Stomach (tissue), 8 donors: ENCODE measurements at regions not wholly inside any gene's neighbourhood (a gene's known extent, or its start where the extent isn't known, plus 50 kb on each side); places are given as distances from the start of the nearest gene placed in this dataset.
A peak's percentile ranks its signal among the peaks of the same experiment; 100 is the strongest.

Source experiments
- DNase-seq, 2 donors: peaks; one replicate each; pipeline versions ENCODE4 v3.0.0 to v3.0.0-alpha.2; 2013 to 2019
- H3K27ac ChIP-seq, 5 donors: fragments of 200-600 bp in 4 of 5; sonication (generic) in 4 of 5; one replicate each; pipeline ENCODE4 v1.5.1; 2013 to 2019; ENCODE audit warnings: mild to moderate bottlenecking in 1 of 5, moderate library complexity in 1 of 5
- H3K27me3 ChIP-seq, 3 donors: fragments of 200-600 bp; sonication (generic); one replicate each; pipeline ENCODE4 v1.5.1; 2017 to 2019; ENCODE audit warnings: mixed run types in 1 of 3
- H3K36me3 ChIP-seq, 4 donors: fragments of 200-600 bp; sonication (generic); 1 replicate in 3 of 4; 2 replicates in 1 of 4; pipeline ENCODE4 v1.5.1; 2016 to 2019
- H3K4me1 ChIP-seq, 4 donors: fragments of 200-600 bp; sonication (generic); one replicate each; pipeline ENCODE4 v1.5.1; 2016 to 2019
- H3K4me3 ChIP-seq, 4 donors: fragments of 200-600 bp; sonication (generic) in 3 of 4; one replicate each; pipeline ENCODE4 v1.5.1; 2016 to 2019; ENCODE audit warnings: mild to moderate bottlenecking in 1 of 4
- H3K9me3 ChIP-seq, 4 donors: fragments of 200-600 bp; sonication (generic); one replicate each; pipeline ENCODE4 v1.5.1; 2016 to 2019
- CTCF ChIP-seq, 7 experiments: fragments of 450-650 bp in 4 of 7; fragments of 200-600 bp in 3 of 7; sonication (generic) in 3 of 7; IDR thresholded peaks; one replicate each; pipeline ENCODE4 v1.5.1; 2016 to 2019; ENCODE audit warnings: antibody characterized with exemption in 7 of 7, control low read depth in 2 of 7, mild to moderate bottlenecking in 1 of 7
- EP300 ChIP-seq: sonication (generic); formaldehyde crosslinking; IDR thresholded peaks from one replicate; pipeline ENCODE4 v1.6.1; 2017; ENCODE audit warnings: antibody characterized with exemption
- POLR2A ChIP-seq, 4 donors: fragments of 450-650 bp; IDR thresholded peaks; one replicate each; pipeline ENCODE4 v1.6.1; 2016; ENCODE audit warnings: antibody characterized with exemption in 4 of 4, control low read depth in 2 of 4, mild to moderate bottlenecking in 1 of 4, moderate library complexity in 1 of 4
- POLR2AphosphoS5 ChIP-seq, 3 donors: sonication (generic); formaldehyde crosslinking; IDR thresholded peaks; one replicate each; pipeline ENCODE4 v1.6.1; 2016; ENCODE audit warnings: antibody characterized with exemption in 3 of 3
- WGBS, 5 donors: extraction: QIAGEN DNeasy Blood & Tissue Kit in 3 of 5; methylation state at CpG; one replicate each; pipeline versions ENCODE4 v1.1.5 to v1.1.7; 2013 to 2018; 5-methylcytosine and 5-hydroxymethylcytosine counted together
- intact Hi-C: fragments of 100-400 bp; cut with DNase I; formaldehyde crosslinking; loops from one replicate; pipeline ENCODE4 v1.15.1; 2023; ENCODE audit warnings: low total_unique reads
- donor health status: healthy with polysubstance abuse.
- donor health status: Bipolar disorder and iron deficiency.
- donor health status: healthy.

GRCh38 chr14:53882684-53883083, 73.9 kb downstream of the BMP4 start:
- DNase-seq, result no peak
- Histone ChIP-seq H3K4me3 (no peak overlapping the region), H3K4me1 (peaks cover 0 to 15% (median 4%) of the 10 kb centered on the region in 4 donors), H3K27me3 (no peaks in the 10 kb centered on the region), H3K27ac (no peak overlapping the region), H3K36me3 (no peaks in the 10 kb centered on the region), H3K9me3 (no peaks in the 10 kb centered on the region)
- TF ChIP-seq POLR2AphosphoS5 (IDR thresholded peaks at IDR 0.05), result no peak
- no peak for TF ChIP-seq POLR2A (IDR thresholded peaks at IDR 0.05)
- TF ChIP-seq CTCF (IDR thresholded peaks at IDR 0.05), result no peak
- intact Hi-C loops, result no loop called here
- 50 to 64% (median 57%) methylated on average over 4 of the region's 4 CpGs for WGBS, 5 donors

DNA sequence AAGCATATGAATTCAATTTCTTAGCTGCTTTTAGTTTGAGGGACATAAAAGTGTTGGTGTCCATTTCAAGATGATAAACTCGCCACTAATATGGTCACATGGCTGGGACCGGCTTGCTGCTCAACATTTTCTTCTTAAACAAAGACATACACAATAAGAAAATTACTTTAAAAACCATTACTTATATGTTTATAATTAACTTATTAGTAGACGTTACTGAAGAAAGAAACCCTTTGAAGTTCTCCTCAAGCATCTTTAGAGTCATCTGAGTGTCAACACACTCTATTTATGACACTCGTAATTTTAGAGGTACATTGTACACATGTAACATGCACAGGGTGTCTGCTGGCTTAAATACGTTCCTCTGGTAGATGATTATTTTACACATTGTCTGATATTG, 74.7 kb downstream of the BMP4 start:
- H3K27me3 ChIP-seq, result no peaks in the 10 kb centered on the region
- H3K27ac ChIP-seq, result no peak overlapping the region
- H3K4me3 ChIP-seq, result no peak overlapping the region
- no peak for TF ChIP-seq EP300
- TF ChIP-seq CTCF (IDR thresholded peaks at IDR 0.05), result no peak
- no peak for TF ChIP-seq POLR2AphosphoS5 (IDR thresholded peaks at IDR 0.05)
- TF ChIP-seq POLR2A (IDR thresholded peaks at IDR 0.05), result no peak
- no peak for DNase-seq
- WGBS, 5 donors, result 65 to 73% (median 68%) methylated on average over 5 of the region's 5 CpGs
- H3K4me1 ChIP-seq, result peaks cover 0 to 15% (median 4%) of the 10 kb centered on the region in 4 donors
- no peaks in the 10 kb centered on the region for H3K9me3 ChIP-seq
- intact Hi-C loops, result no loop called here
- no peaks in the 10 kb centered on the region for H3K36me3 ChIP-seq

- H3K9me3 ChIP-seq, result no peaks in the 10 kb centered on the region
- H3K36me3 ChIP-seq, result no peaks in the 10 kb centered on the region
- peaks cover 0 to 15% (median 4%) of the 10 kb centered on the region in 4 donors for H3K4me1 ChIP-seq
- H3K4me3 ChIP-seq, result no peak overlapping the region
- intact Hi-C loops, result no loop called here
- TF ChIP-seq POLR2A (IDR thresholded peaks at IDR 0.05), result no peak
- no peak for TF ChIP-seq CTCF (IDR thresholded peaks at IDR 0.05)
- no peak for TF ChIP-seq EP300
- no peak for TF ChIP-seq POLR2AphosphoS5 (IDR thresholded peaks at IDR 0.05)
- H3K27me3 ChIP-seq, result no peaks in the 10 kb centered on the region
- 34 to 39% (median 37%) methylated on average over 4 of the region's 4 CpGs for WGBS, 5 donors
- no peak overlapping the region for H3K27ac ChIP-seq
- peak in 1 of 2 donors; percentile 36 for DNase-seq
Observed at GRCh38 chr14:53881161-53881871, 75.3 kb downstream of the BMP4 start.

- no peak for DNase-seq
- WGBS, 5 donors, result 90 to 98% (median 94%) methylated on average over 1 of the region's 1 CpG
- H3K27me3 ChIP-seq, result no peaks in the 10 kb centered on the region
- no peaks in the 10 kb centered on the region for H3K36me3 ChIP-seq
- TF ChIP-seq CTCF (IDR thresholded peaks at IDR 0.05), result no peak
- peaks cover 0 to 15% (median 4%) of the 10 kb centered on the region in 4 donors for H3K4me1 ChIP-seq
- no peak overlapping the region for H3K27ac ChIP-seq
- intact Hi-C loops, result no loop called here
- H3K9me3 ChIP-seq, result no peaks in the 10 kb centered on the region
- no peak overlapping the region for H3K4me3 ChIP-seq
Observed at GRCh38 chr14:53880761-53881160, 75.9 kb downstream of the BMP4 start.
